Caco-2 (cell line): ENCODE measurements at regions not wholly inside any gene's neighbourhood (a gene's known extent, or its start where the extent isn't known, plus 50 kb on each side); places are given as distances from the start of the nearest gene placed in this dataset.

Experiments used
- BruUV-seq: library from RNA; stranded (reverse); fragments of 400-500 nt; replicated peaks from 2 replicates; lab custom pipeline; 2021; lab: Mats Ljungman, UMichigan
- CTCF ChIA-PET: fragments of 300-600 bp; sonication (Branson Sonifier 250); formaldehyde crosslinking; loops from one replicate; lab custom pipeline; 2022; ENCODE audit warnings: antibody characterized with exemption; lab: Charles Lee
- POLR2A ChIA-PET: fragments of 300-600 bp; sonication (Branson Sonifier 250); formaldehyde crosslinking; loops from one replicate; lab custom pipeline; 2022; ENCODE audit warnings: antibody characterized with exemption; lab: Charles Lee
- DNase-seq, 2 experiments: peaks; one replicate each; pipeline versions ENCODE4 v3.0.0 to v3.0.0-alpha.2; 2020 to 2022
- H3K27me3 ChIP-seq: replicated peaks from 2 replicates; pipeline ENCODE4 v1.6.0; 2011; ENCODE audit warnings: low read length; ENCODE audit not compliant: control insufficient read depth, insufficient read depth
- H3K36me3 ChIP-seq: 2 replicates; pipeline ENCODE4 v1.5.1; 2011; ENCODE audit warnings: low read length; ENCODE audit not compliant: control insufficient read depth, insufficient read depth
- H3K4me1 ChIP-seq: fragments of 250-450 bp; sonication (Bioruptor Pico); 2 replicates; pipeline ENCODE4 v1.5.1; 2020; ENCODE audit warnings: mild to moderate bottlenecking
- H3K4me3 ChIP-seq: 2 replicates; pipeline ENCODE4 v1.5.1; 2011; ENCODE audit warnings: low read depth, mild to moderate bottlenecking, control low read depth, low read length
- H3K9me3 ChIP-seq: fragments of 250-450 bp; sonication (Bioruptor Pico); 2 replicates; pipeline ENCODE4 v1.5.1; 2020; ENCODE audit warnings: mild to moderate bottlenecking, moderate library complexity
- H3K27ac Mint-ChIP-seq: one replicate; pipeline ENCODE4 v1.8.0; 2022; ENCODE audit warnings: mixed read lengths; ENCODE audit not compliant: unreplicated experiment
- H3K27me3 Mint-ChIP-seq: one replicate; pipeline ENCODE4 v1.8.0; 2022; ENCODE audit warnings: mixed read lengths; ENCODE audit not compliant: insufficient read depth, unreplicated experiment
- H3K36me3 Mint-ChIP-seq: one replicate; pipeline ENCODE4 v1.8.0; 2022; ENCODE audit warnings: mild to moderate bottlenecking, mixed read lengths; ENCODE audit not compliant: insufficient read depth, unreplicated experiment
- H3K4me1 Mint-ChIP-seq: one replicate; pipeline ENCODE4 v1.8.0; 2022; ENCODE audit warnings: low read depth, mixed read lengths; ENCODE audit not compliant: unreplicated experiment
- H3K4me3 Mint-ChIP-seq: one replicate; pipeline ENCODE4 v1.8.0; 2022; ENCODE audit warnings: mild to moderate bottlenecking, moderate library complexity, mixed read lengths; ENCODE audit not compliant: unreplicated experiment
- H3K9me3 Mint-ChIP-seq: one replicate; pipeline ENCODE4 v1.8.0; 2022; ENCODE audit warnings: mixed read lengths; ENCODE audit not compliant: unreplicated experiment
- intact Hi-C: fragments of 100-400 bp; cut with micrococcal nuclease; formaldehyde crosslinking; loops from one replicate; pipeline ENCODE4 v1.10.0; 2022; ENCODE audit not compliant: unreplicated experiment
- TF ChIP-seq, protein P1 (sequence below), 2 experiments: fragments of 200-600 bp in 1 of 2; IDR thresholded peaks; 1 replicate in 1 of 2; 2 replicates in 1 of 2; pipeline versions ENCODE4 v1.5.1 to v1.8.0; 2011 to 2022; ENCODE audit warnings: antibody characterized with exemption in 1 of 2, control low read depth in 1 of 2, inconsistent platforms in 1 of 2, low read depth in 1 of 2, low read length in 1 of 2, mild to moderate bottlenecking in 1 of 2, moderate library complexity in 1 of 2; ENCODE audit not compliant: insufficient read depth in 1 of 2, severe bottlenecking in 1 of 2, unreplicated experiment in 1 of 2

DNA sequence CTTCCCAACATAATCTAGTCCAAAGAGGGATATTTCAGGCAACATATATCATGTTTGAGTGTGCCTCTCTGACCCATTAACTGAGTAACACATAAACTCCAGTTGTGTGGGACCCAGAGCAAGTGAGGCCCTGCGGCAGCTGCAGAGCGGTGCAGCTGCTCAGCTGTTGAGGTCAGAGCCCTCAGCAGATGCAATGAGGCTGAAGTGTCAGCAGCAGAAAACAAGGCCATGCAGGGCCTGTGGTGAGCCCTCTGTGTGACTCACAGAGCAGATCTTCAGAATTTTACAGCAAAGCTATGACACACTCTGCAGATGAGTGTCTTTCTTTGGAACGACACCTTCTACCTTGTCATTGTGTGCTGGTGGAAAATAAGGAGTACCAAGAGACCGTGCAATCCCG, 168.5 kb downstream of the CBLN2 start:
- Mint-ChIP-seq H3K4me3 (no peak overlapping the region), H3K36me3 (no peaks in the 10 kb centered on the region), H3K4me1 (no peaks in the 10 kb centered on the region), H3K27me3 (no peaks in the 10 kb centered on the region), H3K9me3 (no peaks in the 10 kb centered on the region), H3K27ac (no peak overlapping the region)
- no peak overlapping the region for H3K4me3 ChIP-seq
- intact Hi-C loops: no loop called here
- H3K36me3 ChIP-seq: no peaks in the 10 kb centered on the region
- H3K4me1 ChIP-seq: no peaks in the 10 kb centered on the region
- POLR2A ChIA-PET: no interaction called here
- CTCF ChIA-PET: no interaction called here
- no peaks in the 10 kb centered on the region for H3K9me3 ChIP-seq
- no TSS peak for BruUV-seq
- no peak for DNase-seq
- TF ChIP-seq, protein P1, sequence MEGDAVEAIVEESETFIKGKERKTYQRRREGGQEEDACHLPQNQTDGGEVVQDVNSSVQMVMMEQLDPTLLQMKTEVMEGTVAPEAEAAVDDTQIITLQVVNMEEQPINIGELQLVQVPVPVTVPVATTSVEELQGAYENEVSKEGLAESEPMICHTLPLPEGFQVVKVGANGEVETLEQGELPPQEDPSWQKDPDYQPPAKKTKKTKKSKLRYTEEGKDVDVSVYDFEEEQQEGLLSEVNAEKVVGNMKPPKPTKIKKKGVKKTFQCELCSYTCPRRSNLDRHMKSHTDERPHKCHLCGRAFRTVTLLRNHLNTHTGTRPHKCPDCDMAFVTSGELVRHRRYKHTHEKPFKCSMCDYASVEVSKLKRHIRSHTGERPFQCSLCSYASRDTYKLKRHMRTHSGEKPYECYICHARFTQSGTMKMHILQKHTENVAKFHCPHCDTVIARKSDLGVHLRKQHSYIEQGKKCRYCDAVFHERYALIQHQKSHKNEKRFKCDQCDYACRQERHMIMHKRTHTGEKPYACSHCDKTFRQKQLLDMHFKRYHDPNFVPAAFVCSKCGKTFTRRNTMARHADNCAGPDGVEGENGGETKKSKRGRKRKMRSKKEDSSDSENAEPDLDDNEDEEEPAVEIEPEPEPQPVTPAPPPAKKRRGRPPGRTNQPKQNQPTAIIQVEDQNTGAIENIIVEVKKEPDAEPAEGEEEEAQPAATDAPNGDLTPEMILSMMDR (IDR thresholded peaks at IDR 0.05; ENCODE audit: insufficient read depth in 1 of 2, low read depth in 1 of 2, low read length in 1 of 2, severe bottlenecking in 1 of 2, unreplicated experiment in 1 of 2): no peak
- no peaks in the 10 kb centered on the region for H3K27me3 ChIP-seq

DNA sequence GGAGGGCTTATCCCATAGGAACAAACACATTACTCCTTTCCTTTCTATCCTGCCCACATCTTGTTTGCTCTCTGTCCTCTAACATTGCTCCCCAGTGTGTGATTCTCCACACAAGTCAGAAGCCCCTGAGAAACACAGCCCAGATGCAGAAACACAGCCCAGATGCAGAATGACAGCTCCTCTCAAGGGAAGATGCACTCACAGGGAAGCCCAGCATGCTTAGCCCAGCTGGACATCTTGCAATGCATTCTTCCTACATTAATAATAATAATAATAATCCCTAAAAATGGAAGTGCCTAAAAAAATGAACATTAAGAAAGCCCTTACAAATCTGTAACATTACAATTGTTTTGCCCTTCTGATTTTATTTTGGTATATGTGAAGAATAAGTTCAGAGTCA, 172.1 kb downstream of the CBLN2 start:
- H3K4me3 ChIP-seq: no peak overlapping the region

DNA sequence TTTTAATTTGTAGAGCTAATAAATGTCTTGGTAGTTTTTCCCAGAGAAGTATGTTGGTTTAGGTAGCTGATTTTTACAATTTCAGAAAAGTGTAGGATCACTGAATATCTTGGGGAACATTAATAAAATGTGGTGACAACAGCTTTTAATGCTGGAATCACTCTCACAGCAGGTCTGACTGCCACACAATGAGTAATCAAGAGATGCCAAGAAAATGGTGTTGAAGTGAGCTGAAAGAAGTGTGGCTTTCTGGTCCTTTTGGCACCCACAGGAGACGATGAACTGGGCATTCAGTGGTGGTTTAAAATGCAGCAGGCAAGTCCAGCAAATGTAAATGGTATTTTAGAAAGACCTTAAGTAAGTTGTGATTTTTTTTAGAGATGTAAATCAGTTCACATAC, 175.8 kb downstream of the CBLN2 start:
- no peaks in the 10 kb centered on the region for H3K4me1 Mint-ChIP-seq
- TF ChIP-seq, protein P1 (IDR thresholded peaks at IDR 0.05; ENCODE audit: insufficient read depth in 1 of 2, low read depth in 1 of 2, low read length in 1 of 2, severe bottlenecking in 1 of 2, unreplicated experiment in 1 of 2): no peak
- Histone ChIP-seq H3K36me3 (no peaks in the 10 kb centered on the region), H3K4me3 (no peak overlapping the region), H3K9me3 (no peaks in the 10 kb centered on the region), H3K4me1 (no peaks in the 10 kb centered on the region), H3K27me3 (no peaks in the 10 kb centered on the region)
- ChIA-PET POLR2A (no interaction called here), CTCF (no interaction called here)
- no peak overlapping the region for H3K27ac Mint-ChIP-seq
- no peaks in the 10 kb centered on the region for H3K27me3 Mint-ChIP-seq
- intact Hi-C loops: no loop called here
- H3K4me3 Mint-ChIP-seq: no peak overlapping the region
- DNase-seq: no peak
- no TSS peak for BruUV-seq
- no peaks in the 10 kb centered on the region for H3K36me3 Mint-ChIP-seq
- H3K9me3 Mint-ChIP-seq: no peaks in the 10 kb centered on the region

More for the DNA sequence above, 172.1 kb downstream of the CBLN2 start:
- H3K27me3 Mint-ChIP-seq: no peaks in the 10 kb centered on the region
- no peak for DNase-seq
- intact Hi-C loops: no loop called here
- Histone ChIP-seq H3K36me3 (no peaks in the 10 kb centered on the region), H3K9me3 (no peaks in the 10 kb centered on the region), H3K27me3 (no peaks in the 10 kb centered on the region), H3K4me1 (no peaks in the 10 kb centered on the region)
- no peaks in the 10 kb centered on the region for H3K4me1 Mint-ChIP-seq
- no peaks in the 10 kb centered on the region for H3K36me3 Mint-ChIP-seq
- TF ChIP-seq, protein P1 (IDR thresholded peaks at IDR 0.05; ENCODE audit: insufficient read depth in 1 of 2, low read depth in 1 of 2, low read length in 1 of 2, severe bottlenecking in 1 of 2, unreplicated experiment in 1 of 2): no peak
- no peak overlapping the region for H3K27ac Mint-ChIP-seq
- no TSS peak for BruUV-seq
- H3K9me3 Mint-ChIP-seq: no peaks in the 10 kb centered on the region
- CTCF ChIA-PET: no interaction called here
- no peak overlapping the region for H3K4me3 Mint-ChIP-seq
- POLR2A ChIA-PET: no interaction called here
